Thoracic aorta (tissue), 2 donors: ENCODE measurements at regions not wholly inside any gene's neighbourhood (a gene's known extent, or its start where the extent isn't known, plus 50 kb on each side); places are given as distances from the start of the nearest gene placed in this dataset.
A peak's percentile ranks its signal among the peaks of the same experiment; 100 is the strongest.
"Not testable (repeated sequence)": the region's sequence is repeated elsewhere in the genome, so short reads cannot be mapped to it uniquely, and the experiment has no call there.

ENCODE experiments used
- ATAC-seq: fragments of 150-250 bp; one replicate; pipeline ENCODE4 v1.8.0; 2017; ENCODE audit warnings: low read depth; ENCODE audit not compliant: insufficient number of reproducible peaks, low FRiP score
- DNase-seq: peaks from one replicate; pipeline ENCODE4 v3.0.0-alpha.2; 2020; ENCODE audit warnings: low spot score
- H3K27ac ChIP-seq, 2 donors: fragments of 200-600 bp; sonication (generic); 1 replicate in 1 of 2; 2 replicates in 1 of 2; pipeline ENCODE4 v1.5.1; 2016; ENCODE audit warnings: mild to moderate bottlenecking in 2 of 2, moderate library complexity in 2 of 2
- H3K27me3 ChIP-seq: fragments of 200-600 bp; sonication (generic); replicated peaks from 2 replicates; pipeline ENCODE4 v1.6.0; 2016; ENCODE audit warnings: mild to moderate bottlenecking; ENCODE audit not compliant: insufficient read depth
- H3K36me3 ChIP-seq: fragments of 200-600 bp; sonication (generic); one replicate; pipeline ENCODE4 v1.5.1; 2016
- H3K4me1 ChIP-seq, 2 donors: fragments of 200-600 bp; sonication (generic); 1 replicate in 1 of 2; 2 replicates in 1 of 2; pipeline versions ENCODE4 v1.5.1 to v1.6.0; 2016; ENCODE audit warnings: low read depth in 2 of 2, mild to moderate bottlenecking in 1 of 2; ENCODE audit not compliant: control insufficient read depth in 1 of 2
- H3K4me3 ChIP-seq: fragments of 200-600 bp; sonication (generic); 2 replicates; pipeline ENCODE4 v1.5.1; 2016; ENCODE audit warnings: mild to moderate bottlenecking
- H3K9me3 ChIP-seq: fragments of 200-600 bp; sonication (generic); 2 replicates; pipeline ENCODE4 v1.5.1; 2016
- CTCF ChIP-seq: fragments of 200-600 bp; sonication (generic); IDR thresholded peaks from one replicate; pipeline ENCODE4 v1.5.1; 2019; ENCODE audit warnings: antibody characterized with exemption

GRCh38 chr2:236644502-236644911, 74.9 kb downstream of the ACKR3 start:
- Histone ChIP-seq H3K9me3 (no peaks in the 10 kb centered on the region), H3K27me3 (no peaks in the 10 kb centered on the region), H3K4me3 (no peak overlapping the region), H3K27ac (peak overlapping the region; percentile 85 to 87), H3K4me1 (peaks cover 18 to 49% of the 10 kb centered on the region in 2 donors), H3K36me3 (no peaks in the 10 kb centered on the region)
- ATAC-seq, result no peak
- no peak for TF ChIP-seq CTCF
- DNase-seq, result no peak

GRCh38 chr2:236645141-236645540, 75.5 kb downstream of the ACKR3 start:
- not testable (repeated sequence) for H3K4me3 ChIP-seq, H3K9me3 ChIP-seq, H3K27me3 ChIP-seq, ATAC-seq, DNase-seq, H3K36me3 ChIP-seq
- H3K4me1 ChIP-seq, result peaks cover 18 to 49% of the 10 kb centered on the region in 2 donors
- peak overlapping the region; percentile 85 to 87 for H3K27ac ChIP-seq

GRCh38 chr2:236646441-236646840, 76.8 kb downstream of the ACKR3 start:
- DNase-seq (peak; percentile 31), ATAC-seq (peak; percentile 6)
- H3K27ac ChIP-seq, result peak overlapping the region; percentile 85 to 87
- H3K9me3 ChIP-seq, result no peaks in the 10 kb centered on the region
- H3K36me3 ChIP-seq, result no peaks in the 10 kb centered on the region
- peaks cover 18 to 41% of the 10 kb centered on the region in 2 donors for H3K4me1 ChIP-seq
- no peak for TF ChIP-seq CTCF
- no peaks in the 10 kb centered on the region for H3K27me3 ChIP-seq
- H3K4me3 ChIP-seq, result no peak overlapping the region

- H3K9me3 ChIP-seq, result no peaks in the 10 kb centered on the region
- no peaks in the 10 kb centered on the region for H3K36me3 ChIP-seq
- DNase-seq (no peak), ATAC-seq (no peak)
- H3K27ac ChIP-seq, result peak overlapping the region; percentile 85 to 87
- H3K4me1 ChIP-seq, result peaks cover 16 to 37% of the 10 kb centered on the region in 2 donors
- H3K27me3 ChIP-seq, result no peaks in the 10 kb centered on the region
- H3K4me3 ChIP-seq, result no peak overlapping the region
- no peak for TF ChIP-seq CTCF
Measured at GRCh38 chr2:236646871-236647270, 77.2 kb downstream of the ACKR3 start.

- Histone ChIP-seq H3K27ac (peak overlapping the region in 1 of 2 donors; percentile 85), H3K27me3 (no peaks in the 10 kb centered on the region), H3K4me3 (no peak overlapping the region), H3K4me1 (peaks cover 15 to 31% of the 10 kb centered on the region in 2 donors), H3K9me3 (no peaks in the 10 kb centered on the region), H3K36me3 (no peaks in the 10 kb centered on the region)
- no peak for TF ChIP-seq CTCF
- no peak for ATAC-seq
- DNase-seq, result no peak
Measured at GRCh38 chr2:236647621-236648020, 78.0 kb downstream of the ACKR3 start.

- TF ChIP-seq CTCF, result no peak
- no peaks in the 10 kb centered on the region for H3K27me3 ChIP-seq
- no peak overlapping the region for H3K4me3 ChIP-seq
- DNase-seq, result no peak
- H3K27ac ChIP-seq, result no peak overlapping the region
- no peaks in the 10 kb centered on the region for H3K9me3 ChIP-seq
- ATAC-seq, result no peak
- H3K4me1 ChIP-seq, result no peaks in the 10 kb centered on the region
- no peaks in the 10 kb centered on the region for H3K36me3 ChIP-seq
Measured at GRCh38 chr2:236653863-236654262, 84.2 kb downstream of the ACKR3 start.
